ENCODE measurements at regions not wholly inside any gene's neighbourhood (a gene's known extent, or its start where the extent isn't known, plus 50 kb on each side); places are given as distances from the start of the nearest gene placed in this dataset.

DNA sequence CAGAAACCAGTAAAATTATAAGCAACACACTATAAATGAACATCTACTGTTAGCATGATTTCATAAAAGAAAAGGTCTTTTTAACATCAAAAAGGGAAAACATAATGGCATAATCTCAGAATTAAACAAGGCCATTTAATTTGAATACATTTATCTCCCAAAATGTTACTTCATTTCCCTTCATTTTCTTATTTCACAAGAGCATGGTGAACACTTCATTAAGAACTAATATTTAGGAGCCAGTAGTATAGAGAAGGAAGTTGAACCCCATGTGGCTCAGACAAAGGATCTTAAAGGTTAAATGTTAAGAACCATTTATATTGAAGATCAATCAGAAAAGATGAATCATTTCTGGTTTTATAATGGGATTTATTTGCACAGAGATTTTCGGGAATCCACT lies 981.7 kb downstream of the TTLL7 start:
- no peak for DNase-seq

DNA sequence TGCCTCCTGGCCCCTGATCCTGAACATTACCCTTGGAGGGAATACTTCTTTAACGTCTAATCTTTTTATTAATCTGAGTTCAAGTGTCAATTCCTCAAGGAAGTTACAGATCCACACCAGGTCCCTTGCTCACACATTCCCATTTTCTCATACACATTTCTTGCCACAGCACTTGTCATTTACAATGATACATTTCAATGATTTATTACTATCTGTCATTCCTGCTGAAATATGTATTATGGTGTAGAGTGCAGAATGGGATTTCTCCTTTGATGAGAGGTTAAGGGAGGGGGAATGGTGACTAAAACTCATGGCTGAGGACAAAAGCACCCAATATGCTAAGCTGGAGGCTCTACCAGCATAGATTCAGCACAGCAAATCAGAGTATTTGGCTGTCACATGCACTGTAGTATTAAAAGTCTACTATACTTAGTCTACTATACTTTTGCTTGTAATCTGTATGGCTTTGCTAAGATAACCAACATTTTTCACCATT lies 982.5 kb downstream of the TTLL7 start:
- no peak for DNase-seq

DNA sequence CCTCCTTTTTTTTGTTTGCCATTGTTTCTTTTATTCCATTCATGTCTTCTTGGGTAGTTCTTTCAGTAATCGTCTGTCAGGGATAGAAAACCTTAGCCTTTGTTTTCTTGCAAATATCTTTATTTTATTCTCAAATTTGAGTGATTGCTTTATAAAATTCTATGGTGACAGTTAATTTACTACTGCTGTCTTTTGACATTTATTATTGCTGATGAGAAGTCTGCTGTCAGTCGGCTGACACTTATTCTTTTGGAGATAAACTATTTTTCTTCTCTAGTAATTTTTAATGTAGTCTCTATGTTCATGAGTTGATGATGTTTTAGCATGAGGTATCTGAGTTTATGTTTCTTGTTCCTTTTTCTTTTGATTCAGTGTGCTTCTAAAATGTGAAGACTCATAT lies 983.8 kb downstream of the TTLL7 start:
- DNase-seq, result no peak

DNA sequence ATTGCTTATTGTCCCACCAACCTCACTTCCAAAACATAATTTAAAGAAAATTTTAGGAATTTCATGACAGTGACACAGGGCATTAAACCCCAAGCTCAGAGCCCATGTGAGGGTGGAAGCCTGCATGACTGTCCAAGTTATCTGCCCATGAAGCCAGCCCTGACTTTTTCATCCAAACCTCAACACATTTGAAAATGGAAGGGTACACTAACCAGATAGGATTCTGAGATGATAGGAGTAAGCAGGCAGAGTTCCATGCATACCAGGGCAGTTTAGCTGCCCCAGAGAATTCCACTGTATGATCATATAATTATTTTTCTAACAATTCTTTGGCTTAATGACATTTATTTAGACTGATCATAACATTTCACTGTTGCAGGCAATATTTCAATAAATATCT lies 986.0 kb downstream of the TTLL7 start:
- DNase-seq, result no peak

- no peak for DNase-seq
Measured at GRCh38 chr1:83011265-83011664, 987.7 kb downstream of the TTLL7 start.

DNA sequence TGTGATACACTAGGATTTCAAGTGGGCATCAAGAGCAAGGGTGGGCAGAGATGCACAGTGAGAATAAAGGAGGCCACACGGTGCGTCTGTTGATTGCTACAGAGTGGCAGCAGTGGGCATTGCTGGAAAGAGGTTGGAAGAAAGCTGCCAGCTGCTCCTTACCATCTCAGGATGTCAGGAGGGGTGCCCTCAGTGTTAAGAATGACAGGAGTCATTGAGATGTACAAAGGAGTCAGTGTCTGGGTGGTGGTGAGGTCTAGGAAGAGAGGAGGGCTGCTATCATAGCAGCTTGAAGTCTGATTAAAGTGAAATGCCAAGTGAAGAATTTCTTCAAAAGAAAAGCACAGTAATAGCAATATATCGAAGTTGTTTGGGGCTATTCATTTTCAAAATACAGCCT lies 992.7 kb downstream of the TTLL7 start:
- DNase-seq, result no peak

DNA sequence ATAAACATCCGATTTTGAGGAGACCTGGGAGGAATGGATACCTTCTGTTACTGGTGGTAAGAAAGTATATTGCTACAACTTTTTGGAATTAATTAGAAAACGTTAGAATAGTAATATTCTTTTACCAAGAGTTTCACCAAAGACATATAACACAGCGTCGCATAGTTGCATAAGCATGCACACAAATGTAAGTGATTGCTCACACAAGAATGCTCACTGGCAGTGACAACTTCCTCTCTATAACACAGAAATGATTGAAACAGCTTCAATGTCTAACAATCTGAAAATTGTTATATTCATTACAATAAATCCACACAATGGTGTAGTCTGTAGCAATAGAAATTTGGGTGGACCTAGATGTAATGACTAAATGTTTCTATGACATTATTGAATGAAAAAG lies 998.6 kb downstream of the TTLL7 start:
- DNase-seq, result no peak

GRCh38 chr1:82995951-82996350 lies 1003.0 kb downstream of the TTLL7 start:
- no peak for DNase-seq

DNA sequence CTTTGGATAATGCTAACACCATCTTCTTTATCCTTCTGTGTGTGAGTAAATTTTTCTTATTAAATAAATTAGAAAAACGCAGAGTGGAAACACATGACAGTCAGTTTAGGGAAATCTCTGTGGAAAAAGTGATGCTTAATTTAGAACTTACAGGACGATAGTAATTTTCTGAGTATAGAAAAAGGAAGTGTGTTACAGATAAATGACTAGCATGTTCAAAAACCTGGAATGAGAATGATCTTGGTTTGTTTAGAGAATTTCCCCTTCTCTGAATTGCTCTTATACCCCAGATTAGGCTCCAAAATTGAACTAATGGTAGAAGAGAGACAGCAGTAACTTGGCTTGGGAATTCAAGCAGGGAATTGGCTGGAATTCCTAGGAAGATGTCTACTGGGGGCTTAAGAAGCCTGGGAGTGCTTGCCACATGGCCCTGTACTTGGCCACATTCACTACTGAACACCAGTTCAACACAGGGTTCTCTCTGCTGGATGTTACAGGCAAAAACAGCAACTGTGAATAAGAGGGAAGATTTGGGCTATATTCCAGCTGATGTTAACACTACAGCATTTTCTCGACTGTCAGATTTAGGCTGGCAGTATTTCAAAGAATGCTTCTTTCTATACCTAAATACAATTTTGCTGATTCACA lies 1004.2 kb downstream of the TTLL7 start:
- DNase-seq, result no peak

GRCh38 chr1:82991569-82991968 lies 1007.4 kb downstream of the TTLL7 start:
- no peak for DNase-seq

- no peak for DNase-seq
Measured at GRCh38 chr1:82979593-82980236, 1019.2 kb downstream of the TTLL7 start.

- no peak for DNase-seq
Measured at GRCh38 chr1:82978461-82979324, 1020.2 kb downstream of the TTLL7 start.

GRCh38 chr1:82972841-82973553 lies 1025.9 kb downstream of the TTLL7 start:
- DNase-seq, result no peak

DNA sequence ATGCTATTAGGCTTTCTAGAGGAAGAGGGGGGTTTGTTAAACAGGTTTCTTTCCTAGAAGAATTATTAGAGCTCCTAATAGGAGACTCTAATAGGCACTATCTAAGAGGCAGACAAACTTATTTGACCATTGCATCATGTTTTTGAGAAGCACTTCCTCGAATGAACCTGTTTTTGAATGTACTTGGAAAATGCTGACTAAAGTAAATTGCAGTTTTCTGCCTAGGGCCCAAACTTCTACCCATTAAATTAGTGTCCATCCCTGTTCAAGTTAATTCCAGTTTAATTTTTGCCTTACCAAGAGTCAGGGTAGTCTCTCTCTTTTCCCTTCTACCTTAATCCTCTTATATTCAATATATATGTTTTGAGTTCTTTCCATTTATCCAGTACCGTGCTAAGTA lies 1029.6 kb downstream of the TTLL7 start:
- DNase-seq, result no peak

GRCh38 chr1:82962658-82963057 lies 1036.3 kb downstream of the TTLL7 start:
- DNase-seq, result no peak

- DNase-seq, result no peak
Measured at GRCh38 chr1:82950606-82951200, 1048.2 kb downstream of the TTLL7 start.

- DNase-seq, result no peak
Measured at GRCh38 chr1:82948386-82948785, 1050.5 kb downstream of the TTLL7 start.

GRCh38 chr1:82947278-82947677 lies 1051.7 kb downstream of the TTLL7 start:
- DNase-seq, result no peak

DNA sequence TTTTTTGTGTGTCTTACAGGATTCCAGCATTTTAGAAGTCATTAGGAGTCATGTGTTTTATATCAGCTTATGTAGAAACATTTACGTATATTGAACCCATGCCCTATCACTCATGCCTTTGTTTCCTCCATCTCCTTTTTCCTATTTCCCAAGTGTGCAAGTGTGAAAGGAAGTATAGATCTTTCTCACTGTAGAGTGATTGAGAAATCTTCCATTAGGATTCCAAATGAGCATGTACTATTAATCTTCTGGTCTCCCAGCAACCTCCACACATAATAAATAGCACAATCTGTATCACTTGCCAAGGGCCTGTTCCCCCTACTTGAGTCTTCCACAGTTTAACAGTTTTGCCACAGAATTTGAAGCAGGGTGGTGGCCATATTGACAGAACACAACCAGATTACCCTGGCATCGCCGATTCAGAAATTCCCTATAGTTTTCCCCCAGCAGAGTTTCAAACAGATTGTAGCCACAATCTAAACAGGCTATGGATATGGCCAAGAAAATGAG lies 1052.8 kb downstream of the TTLL7 start:
- DNase-seq, result no peak

DNA sequence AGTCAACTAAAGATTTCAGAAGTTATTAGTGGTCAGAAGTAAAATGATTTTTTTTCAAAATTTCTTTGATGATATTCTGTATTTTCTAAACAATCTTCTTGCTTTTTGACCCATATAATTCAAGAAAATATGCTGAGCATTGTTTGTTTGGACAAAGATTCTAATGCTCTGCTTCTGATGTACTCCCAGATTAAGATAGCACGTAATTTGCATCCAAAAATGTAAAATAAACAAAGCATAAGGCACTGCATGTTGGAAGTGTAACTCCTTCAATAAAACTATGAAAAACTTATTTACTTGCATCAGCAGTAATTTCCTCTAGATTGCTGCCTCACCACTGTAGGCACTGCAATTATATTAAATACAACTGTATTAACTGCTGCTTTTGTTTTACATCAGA lies 1054.1 kb downstream of the TTLL7 start:
- DNase-seq, result no peak

- no peak for DNase-seq
Measured at GRCh38 chr1:82934074-82934473, 1064.9 kb downstream of the TTLL7 start.

- no peak for DNase-seq
Measured at GRCh38 chr1:82932727-82933126, 1066.2 kb downstream of the TTLL7 start.

- DNase-seq, result no peak
Measured at GRCh38 chr1:82932207-82932606, 1066.7 kb downstream of the TTLL7 start.
